Ishikawa (cell line): ENCODE measurements at regions not wholly inside any gene's neighbourhood (a gene's known extent, or its start where the extent isn't known, plus 50 kb on each side); places are given as distances from the start of the nearest gene placed in this dataset.

Experiments
- CEBPB ChIP-seq: IDR thresholded peaks from 2 replicates; pipeline ENCODE4 v1.6.1; 2012
- CREB1 ChIP-seq: IDR thresholded peaks from 2 replicates; pipeline ENCODE4 v1.6.1; 2012; ENCODE audit warnings: low read depth
- EGR1 ChIP-seq: IDR thresholded peaks from 2 replicates; pipeline ENCODE4 v1.6.1; 2012
- EP300 ChIP-seq: IDR thresholded peaks from 2 replicates; pipeline ENCODE4 v1.6.1; 2012; ENCODE audit warnings: borderline replicate concordance
- FOXM1 ChIP-seq: IDR thresholded peaks from 2 replicates; pipeline ENCODE4 v1.6.1; 2012; ENCODE audit warnings: low read depth, borderline replicate concordance
- MAX ChIP-seq: IDR thresholded peaks from 2 replicates; pipeline ENCODE4 v1.6.1; 2012
- RAD21 ChIP-seq: IDR thresholded peaks from 2 replicates; pipeline ENCODE4 v1.6.1; 2012; ENCODE audit warnings: low read depth
- REST ChIP-seq: IDR thresholded peaks from 2 replicates; pipeline ENCODE4 v1.6.1; 2012; ENCODE audit warnings: low read depth, mild to moderate bottlenecking
- TAF1 ChIP-seq: IDR thresholded peaks from 2 replicates; pipeline ENCODE4 v1.6.1; 2012; ENCODE audit warnings: low read depth, mild to moderate bottlenecking
- TCF12 ChIP-seq: IDR thresholded peaks from 2 replicates; pipeline ENCODE4 v1.6.1; 2012; ENCODE audit warnings: low read depth
- ZBTB7A ChIP-seq: IDR thresholded peaks from 2 replicates; pipeline ENCODE4 v1.6.1; 2012; ENCODE audit warnings: low read depth

- no peak for TF ChIP-seq EP300
- no peak for TF ChIP-seq RAD21
- TF ChIP-seq ZBTB7A: no peak
- TF ChIP-seq REST: no peak
- TF ChIP-seq CREB1: no peak
- TF ChIP-seq CEBPB: no peak
- no peak for TF ChIP-seq MAX
- TF ChIP-seq TCF12: no peak
- no peak for TF ChIP-seq TAF1
- no peak for TF ChIP-seq EGR1
- no peak for TF ChIP-seq FOXM1
Observed at GRCh38 chr3:34229876-34230275, 431.4 kb downstream of the PDCD6IP start.
